ENCODE measurements at regions not wholly inside any gene's neighbourhood (a gene's known extent, or its start where the extent isn't known, plus 50 kb on each side); places are given as distances from the start of the nearest gene placed in this dataset.

DNA sequence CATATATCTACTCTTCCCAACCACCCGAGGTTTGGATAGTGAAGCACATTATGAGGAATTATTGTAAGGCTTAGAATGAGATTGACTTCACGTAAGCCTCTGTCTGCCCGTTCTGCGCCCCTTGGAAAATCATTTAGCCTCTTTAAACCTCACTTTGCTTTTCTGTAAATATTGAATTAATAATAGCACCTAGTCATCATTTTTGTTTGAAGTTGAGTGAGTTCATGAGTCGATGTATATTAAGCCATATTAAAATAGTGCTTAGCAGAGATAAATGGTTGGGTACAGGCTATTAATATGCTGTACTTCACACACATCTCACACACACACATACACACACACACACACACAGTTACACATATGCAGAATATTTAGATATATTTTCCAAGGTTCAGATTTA, 344.8 kb upstream of the EYS start (continued):
- no peak for TF ChIP-seq BCL11B (tag by site-specific recombination; IDR thresholded peaks at IDR 0.05; ENCODE audit: low read depth)
- no peak for TF ChIP-seq ZNF707 (tag by site-specific recombination; IDR thresholded peaks at IDR 0.05)
- no peak for TF ChIP-seq ZSCAN16 (tag by site-specific recombination; IDR thresholded peaks at IDR 0.05)

DNA sequence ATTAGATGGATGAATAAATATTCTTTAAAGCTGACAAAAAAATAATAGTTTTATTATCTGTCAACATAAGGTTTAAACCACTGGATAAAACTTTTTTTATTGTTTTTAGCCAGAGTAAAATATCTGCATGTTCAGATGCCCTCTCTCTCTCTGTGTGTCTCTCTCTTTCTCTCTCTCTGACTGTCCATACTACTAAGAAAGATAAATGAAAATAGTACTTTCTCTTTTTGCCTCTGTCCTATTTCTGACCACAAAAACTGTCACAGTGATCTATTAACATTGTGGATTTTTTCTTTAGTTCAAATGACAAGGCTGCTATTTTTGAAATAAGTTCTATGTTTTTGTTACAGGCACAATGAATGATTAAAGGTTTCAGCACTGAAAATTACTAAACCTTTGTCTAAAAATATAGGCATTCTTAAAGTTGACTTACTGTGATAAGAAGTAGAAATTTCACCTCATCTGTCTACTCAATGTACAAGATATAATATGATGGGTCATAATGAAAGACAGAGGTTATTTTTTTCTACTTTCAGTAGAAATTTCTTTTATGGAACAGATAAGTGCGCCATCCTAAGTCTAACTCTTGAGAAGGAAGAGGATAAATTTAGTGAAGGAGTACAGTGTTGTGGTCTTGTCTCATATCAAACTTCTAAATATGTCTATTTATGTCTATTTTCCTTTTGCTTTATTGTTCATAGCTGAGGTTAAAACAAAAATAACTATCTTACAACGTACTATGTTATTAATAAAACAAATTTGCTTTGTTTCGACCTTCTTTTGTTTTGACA, 341.9 kb upstream of the EYS start:
- H3K4me1 ChIP-seq (ENCODE audit: control insufficient read depth, insufficient read depth, low read length): no peaks in the 10 kb centered on the region
- H3K9me3 ChIP-seq (ENCODE audit: control insufficient read depth, insufficient read depth, low read depth, low read length): no peaks in the 10 kb centered on the region
- POLR2A ChIA-PET: no interaction called here
- CTCF ChIA-PET: no interaction called here
- H3K4me3 ChIP-seq (ENCODE audit: low read depth, low read length): no peak overlapping the region
- H3K36me3 ChIP-seq (ENCODE audit: control insufficient read depth in 2 of 2, insufficient read depth in 1 of 2, low read length in 2 of 2): no peaks in the 10 kb centered on the region
- TF ChIP-seq WT1 (tag by site-specific recombination; IDR thresholded peaks at IDR 0.05) (no peak), ZNF221 (tag by site-specific recombination; IDR thresholded peaks at IDR 0.05; ENCODE audit: borderline replicate concordance) (no peak)
- TF ChIP-seq, protein P1, sequence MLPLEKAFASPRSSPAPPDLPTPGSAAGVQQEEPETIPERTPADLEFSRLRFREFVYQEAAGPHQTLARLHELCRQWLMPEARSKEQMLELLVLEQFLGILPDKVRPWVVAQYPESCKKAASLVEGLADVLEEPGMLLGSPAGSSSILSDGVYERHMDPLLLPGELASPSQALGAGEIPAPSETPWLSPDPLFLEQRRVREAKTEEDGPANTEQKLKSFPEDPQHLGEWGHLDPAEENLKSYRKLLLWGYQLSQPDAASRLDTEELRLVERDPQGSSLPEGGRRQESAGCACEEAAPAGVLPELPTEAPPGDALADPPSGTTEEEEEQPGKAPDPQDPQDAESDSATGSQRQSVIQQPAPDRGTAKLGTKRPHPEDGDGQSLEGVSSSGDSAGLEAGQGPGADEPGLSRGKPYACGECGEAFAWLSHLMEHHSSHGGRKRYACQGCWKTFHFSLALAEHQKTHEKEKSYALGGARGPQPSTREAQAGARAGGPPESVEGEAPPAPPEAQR (tag by site-specific recombination; IDR thresholded peaks at IDR 0.05): no peak
- H3K27ac ChIP-seq (ENCODE audit: extremely low read depth, low read depth, low read length): no peak overlapping the region

DNA sequence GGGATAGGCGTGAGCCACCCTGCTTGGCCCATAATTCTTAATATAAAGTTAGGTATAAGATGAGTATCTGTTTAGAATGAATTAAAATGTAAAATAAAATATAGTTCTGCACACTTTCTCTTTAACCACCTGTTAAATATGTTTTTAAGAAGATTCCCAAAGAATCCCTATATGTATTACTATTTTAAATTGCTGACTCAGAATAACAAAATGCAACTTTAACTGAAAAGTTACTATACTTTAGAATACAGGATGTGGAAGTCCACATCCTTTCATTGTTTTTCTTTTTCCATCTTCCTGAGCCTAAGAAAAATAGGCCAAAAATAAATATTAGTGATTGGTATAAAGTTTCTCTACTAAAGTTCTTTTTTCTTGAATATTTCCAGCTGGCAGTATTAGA, 325.6 kb upstream of the EYS start:
- H3K9me3 ChIP-seq (ENCODE audit: control insufficient read depth, insufficient read depth, low read depth, low read length): no peaks in the 10 kb centered on the region
- H3K36me3 ChIP-seq (ENCODE audit: control insufficient read depth in 2 of 2, insufficient read depth in 1 of 2, low read length in 2 of 2): no peaks in the 10 kb centered on the region
- ChIA-PET POLR2A (no interaction called here), CTCF (no interaction called here)
- TF ChIP-seq ZBTB8A (tag by site-specific recombination; IDR thresholded peaks at IDR 0.05) (no peak), ZNF626 (tag by site-specific recombination; IDR thresholded peaks at IDR 0.05) (no peak), ZNF558 (tag by site-specific recombination; IDR thresholded peaks at IDR 0.05) (no peak), OVOL3 (tag by site-specific recombination; IDR thresholded peaks at IDR 0.05) (no peak), ZBTB48 (tag by site-specific recombination; IDR thresholded peaks at IDR 0.05) (no peak), TCF7L2 (IDR thresholded peaks at IDR 0.05; ENCODE audit: borderline replicate concordance, low read depth, low read length) (no peak), ZNF707 (tag by site-specific recombination; IDR thresholded peaks at IDR 0.05) (no peak), ZNF629 (tag by site-specific recombination; IDR thresholded peaks at IDR 0.05) (no peak), ZBTB1 (tag by site-specific recombination; IDR thresholded peaks at IDR 0.05) (no peak), ZNF133 (tag by site-specific recombination; IDR thresholded peaks at IDR 0.05) (no peak), ZNF777 (tag by site-specific recombination; IDR thresholded peaks at IDR 0.05; ENCODE audit: borderline replicate concordance) (no peak), ZNF623 (tag by site-specific recombination; IDR thresholded peaks at IDR 0.05) (no peak), ZNF302 (tag by site-specific recombination; IDR thresholded peaks at IDR 0.05; ENCODE audit: low read depth) (no peak), ZNF768 (tag by site-specific recombination; IDR thresholded peaks at IDR 0.05) (no peak), ZNF214 (tag by site-specific recombination; IDR thresholded peaks at IDR 0.05; ENCODE audit: borderline replicate concordance) (no peak), ZNF48 (tag by site-specific recombination; IDR thresholded peaks at IDR 0.05) (no peak), ZNF660 (tag by site-specific recombination; IDR thresholded peaks at IDR 0.05) (no peak)
- TF ChIP-seq, protein P2, sequence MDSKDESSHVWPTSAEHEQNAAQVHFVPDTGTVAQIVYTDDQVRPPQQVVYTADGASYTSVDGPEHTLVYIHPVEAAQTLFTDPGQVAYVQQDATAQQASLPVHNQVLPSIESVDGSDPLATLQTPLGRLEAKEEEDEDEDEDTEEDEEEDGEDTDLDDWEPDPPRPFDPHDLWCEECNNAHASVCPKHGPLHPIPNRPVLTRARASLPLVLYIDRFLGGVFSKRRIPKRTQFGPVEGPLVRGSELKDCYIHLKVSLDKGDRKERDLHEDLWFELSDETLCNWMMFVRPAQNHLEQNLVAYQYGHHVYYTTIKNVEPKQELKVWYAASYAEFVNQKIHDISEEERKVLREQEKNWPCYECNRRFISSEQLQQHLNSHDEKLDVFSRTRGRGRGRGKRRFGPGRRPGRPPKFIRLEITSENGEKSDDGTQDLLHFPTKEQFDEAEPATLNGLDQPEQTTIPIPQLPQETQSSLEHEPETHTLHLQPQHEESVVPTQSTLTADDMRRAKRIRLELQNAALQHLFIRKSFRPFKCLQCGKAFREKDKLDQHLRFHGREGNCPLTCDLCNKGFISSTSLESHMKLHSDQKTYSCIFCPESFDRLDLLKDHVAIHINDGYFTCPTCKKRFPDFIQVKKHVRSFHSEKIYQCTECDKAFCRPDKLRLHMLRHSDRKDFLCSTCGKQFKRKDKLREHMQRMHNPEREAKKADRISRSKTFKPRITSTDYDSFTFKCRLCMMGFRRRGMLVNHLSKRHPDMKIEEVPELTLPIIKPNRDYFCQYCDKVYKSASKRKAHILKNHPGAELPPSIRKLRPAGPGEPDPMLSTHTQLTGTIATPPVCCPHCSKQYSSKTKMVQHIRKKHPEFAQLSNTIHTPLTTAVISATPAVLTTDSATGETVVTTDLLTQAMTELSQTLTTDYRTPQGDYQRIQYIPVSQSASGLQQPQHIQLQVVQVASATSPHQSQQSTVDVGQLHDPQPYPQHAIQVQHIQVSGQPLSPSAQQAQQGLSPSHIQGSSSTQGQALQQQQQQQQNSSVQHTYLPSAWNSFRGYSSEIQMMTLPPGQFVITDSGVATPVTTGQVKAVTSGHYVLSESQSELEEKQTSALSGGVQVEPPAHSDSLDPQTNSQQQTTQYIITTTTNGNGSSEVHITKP (tag by site-specific recombination; IDR thresholded peaks at IDR 0.05): no peak
- TF ChIP-seq, protein P3, sequence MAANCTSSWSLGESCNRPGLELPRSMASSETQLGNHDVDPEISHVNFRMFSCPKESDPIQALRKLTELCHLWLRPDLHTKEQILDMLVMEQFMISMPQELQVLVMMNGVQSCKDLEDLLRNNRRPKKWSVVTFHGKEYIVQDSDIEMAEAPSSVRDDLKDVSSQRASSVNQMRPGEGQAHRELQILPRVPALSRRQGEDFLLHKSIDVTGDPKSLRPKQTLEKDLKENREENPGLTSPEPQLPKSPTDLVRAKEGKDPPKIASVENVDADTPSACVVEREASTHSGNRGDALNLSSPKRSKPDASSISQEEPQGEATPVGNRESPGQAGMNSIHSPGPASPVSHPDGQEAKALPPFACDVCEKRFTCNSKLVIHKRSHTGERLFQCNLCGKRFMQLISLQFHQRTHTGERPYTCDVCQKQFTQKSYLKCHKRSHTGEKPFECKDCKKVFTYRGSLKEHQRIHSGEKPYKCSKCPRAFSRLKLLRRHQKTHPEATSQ (tag by site-specific recombination; IDR thresholded peaks at IDR 0.05): no peak
- TF ChIP-seq, protein P4, sequence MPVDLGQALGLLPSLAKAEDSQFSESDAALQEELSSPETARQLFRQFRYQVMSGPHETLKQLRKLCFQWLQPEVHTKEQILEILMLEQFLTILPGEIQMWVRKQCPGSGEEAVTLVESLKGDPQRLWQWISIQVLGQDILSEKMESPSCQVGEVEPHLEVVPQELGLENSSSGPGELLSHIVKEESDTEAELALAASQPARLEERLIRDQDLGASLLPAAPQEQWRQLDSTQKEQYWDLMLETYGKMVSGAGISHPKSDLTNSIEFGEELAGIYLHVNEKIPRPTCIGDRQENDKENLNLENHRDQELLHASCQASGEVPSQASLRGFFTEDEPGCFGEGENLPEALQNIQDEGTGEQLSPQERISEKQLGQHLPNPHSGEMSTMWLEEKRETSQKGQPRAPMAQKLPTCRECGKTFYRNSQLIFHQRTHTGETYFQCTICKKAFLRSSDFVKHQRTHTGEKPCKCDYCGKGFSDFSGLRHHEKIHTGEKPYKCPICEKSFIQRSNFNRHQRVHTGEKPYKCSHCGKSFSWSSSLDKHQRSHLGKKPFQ (tag by site-specific recombination; IDR thresholded peaks at IDR 0.05): no peak
- H3K4me3 ChIP-seq (ENCODE audit: low read depth, low read length): no peak overlapping the region
- no peak overlapping the region for H3K27ac ChIP-seq (ENCODE audit: extremely low read depth, low read depth, low read length)
- no peaks in the 10 kb centered on the region for H3K4me1 ChIP-seq (ENCODE audit: control insufficient read depth, insufficient read depth, low read length)

Data from HEK293 (cell line).